VCaP (cell line): ENCODE measurements at regions not wholly inside any gene's neighbourhood (a gene's known extent, or its start where the extent isn't known, plus 50 kb on each side); places are given as distances from the start of the nearest gene placed in this dataset.
"Not testable (repeated sequence)": the region's sequence is repeated elsewhere in the genome, so short reads cannot be mapped to it uniquely, and the experiment has no call there.

Source experiments
- H3K27ac ChIP-seq: fragments of 450-650 bp; 2 replicates; pipeline ENCODE4 v1.5.1; 2017
- CTCF ChIP-seq: fragments of 450-650 bp; conservative IDR thresholded peaks from 2 replicates; pipeline ENCODE4 v1.5.1; 2017; ENCODE audit warnings: mild to moderate bottlenecking, moderate library complexity

GRCh38 chr19:41516292-41517171, 59.4 kb upstream of the CEACAM21 start:
- H3K27ac ChIP-seq, result not testable (repeated sequence)

GRCh38 chr19:41518141-41518540, 57.8 kb upstream of the CEACAM21 start:
- no peak for TF ChIP-seq CTCF
- H3K27ac ChIP-seq, result no peak overlapping the region

More at GRCh38 chr19:41516292-41517171, 59.4 kb upstream of the CEACAM21 start:
- peak; percentile 26 for TF ChIP-seq CTCF

- H3K27ac ChIP-seq, result not testable (repeated sequence)
These were observed 54.6 kb upstream of the CEACAM21 start for GRCh38 chr19:41521138-41521930.

- no peak overlapping the region for H3K27ac ChIP-seq
- TF ChIP-seq CTCF, result no peak
These were observed 53.9 kb upstream of the CEACAM21 start for GRCh38 chr19:41521931-41522555.

- no peak overlapping the region for H3K27ac ChIP-seq
- no peak for TF ChIP-seq CTCF
These were observed 50.0 kb upstream of the CEACAM21 start for GRCh38 chr19:41525989-41526388.
